Spleen (tissue), 11 donors: ENCODE measurements at regions not wholly inside any gene's neighbourhood (a gene's known extent, or its start where the extent isn't known, plus 50 kb on each side); places are given as distances from the start of the nearest gene placed in this dataset.

Experiments
- DNase-seq: peaks from one replicate; pipeline ENCODE4 v3.0.0-alpha.2; 2020
- H3K27ac ChIP-seq, 8 donors: fragments of 200-600 bp; sonication (generic) in 7 of 8; 1 replicate in 4 of 8; 2 replicates in 4 of 8; pipeline versions ENCODE4 v1.5.0 to v1.8.0; 2016 to 2021; ENCODE audit warnings: inconsistent platforms in 4 of 8, mild to moderate bottlenecking in 4 of 8, moderate library complexity in 1 of 8
- H3K27me3 ChIP-seq, 7 donors: fragments of 200-600 bp; sonication (generic) in 6 of 7; replicated peaks in 1 of 7; 1 replicate in 4 of 7; 2 replicates in 3 of 7; pipeline versions ENCODE4 v1.5.0 to v1.8.0; 2016 to 2021; ENCODE audit warnings: inconsistent platforms in 3 of 7, mild to moderate bottlenecking in 1 of 7
- H3K36me3 ChIP-seq, 6 donors: fragments of 200-600 bp; sonication (generic) in 5 of 6; 1 replicate in 4 of 6; 2 replicates in 2 of 6; pipeline versions ENCODE4 v1.5.0 to v1.8.0; 2016 to 2021; ENCODE audit warnings: inconsistent platforms in 2 of 6
- H3K4me1 ChIP-seq, 6 donors: fragments of 200-600 bp; sonication (generic) in 5 of 6; 1 replicate in 3 of 6; 2 replicates in 3 of 6; pipeline versions ENCODE4 v1.5.0 to v1.8.0; 2016 to 2021; ENCODE audit warnings: inconsistent platforms in 3 of 6
- H3K4me3 ChIP-seq, 8 donors: fragments of 200-600 bp; sonication (generic) in 7 of 8; 1 replicate in 4 of 8; 2 replicates in 4 of 8; pipeline versions ENCODE4 v1.5.0 to v1.8.0; 2016 to 2021; ENCODE audit warnings: inconsistent platforms in 4 of 8, mild to moderate bottlenecking in 4 of 8, moderate library complexity in 2 of 8
- H3K9me3 ChIP-seq, 8 donors: fragments of 200-600 bp; sonication (generic) in 7 of 8; 1 replicate in 4 of 8; 2 replicates in 4 of 8; pipeline versions ENCODE4 v1.5.0 to v1.8.0; 2016 to 2021; ENCODE audit warnings: inconsistent platforms in 4 of 8
- CTCF ChIP-seq, 11 experiments: fragments of 200-600 bp in 7 of 11; fragments of 450-650 bp in 4 of 11; sonication (generic) in 4 of 11; IDR thresholded peaks in 8 of 11; conservative IDR thresholded peaks in 3 of 11; 1 replicate in 7 of 11; 2 replicates in 4 of 11; pipeline versions ENCODE4 v1.4.0 to v1.8.0; 2016 to 2021; ENCODE audit warnings: antibody characterized with exemption in 11 of 11, inconsistent platforms in 4 of 11, mild to moderate bottlenecking in 1 of 11
- POLR2A ChIP-seq, 3 donors: fragments of 450-650 bp; IDR thresholded peaks; one replicate each; pipeline ENCODE4 v1.5.1; 2017; ENCODE audit warnings: antibody characterized with exemption in 3 of 3, mild to moderate bottlenecking in 1 of 3
- POLR2AphosphoS5 ChIP-seq, 3 donors: sonication (generic); formaldehyde crosslinking; IDR thresholded peaks; one replicate each; pipeline ENCODE4 v1.5.1; 2017; ENCODE audit warnings: antibody characterized with exemption in 3 of 3
- WGBS, 5 donors: extraction: QIAGEN DNeasy Blood & Tissue Kit in 3 of 5; methylation state at CpG; one replicate each; pipeline versions ENCODE4 v1.1.5 to v1.1.7; 2013 to 2018; 5-methylcytosine and 5-hydroxymethylcytosine counted together
- intact Hi-C: fragments of 100-400 bp; cut with DNase I; formaldehyde crosslinking; loops from one replicate; pipeline ENCODE4 v1.15.0; 2023; ENCODE audit warnings: low total_unique reads
- donor health status: healthy with polysubstance abuse.
- donor health status: DM: no; HTN: no; CAD: no; lungs with moderate emphysema.
- donor health status: DM: no; HTN: no; CAD: no.
- donor health status: Bipolar disorder and iron deficiency.
- donor health status: healthy.
- donor health status: DM: no; HTN: no; CAD: no.
- donor health status: DM: yes; HTN: yes; CAD: no.

DNA sequence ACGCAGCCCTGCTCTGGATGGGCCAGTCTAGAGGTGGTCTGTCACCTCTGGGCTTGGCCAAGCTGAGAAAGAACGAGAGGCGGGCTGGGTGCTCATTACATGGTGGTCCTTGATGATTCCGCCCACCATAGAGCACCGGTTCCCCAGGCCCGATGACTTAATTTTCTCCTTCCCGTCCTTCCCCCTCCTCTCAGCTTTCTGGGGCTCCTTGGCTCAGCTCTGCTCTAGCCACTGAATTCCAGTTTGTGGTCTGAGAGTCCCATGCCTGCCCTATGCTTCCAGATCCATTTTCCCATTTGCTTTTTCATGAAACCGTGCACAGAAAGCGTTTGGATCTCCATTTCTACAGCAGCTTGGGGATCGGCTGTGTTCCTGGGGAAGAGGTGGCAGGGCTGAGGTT is 318.5 kb upstream of the C1orf174 start:
- Histone ChIP-seq H3K27me3 (peaks cover 0 to 63% (median 0%) of the 10 kb centered on the region in 7 donors), H3K36me3 (no peaks in the 10 kb centered on the region), H3K27ac (no peak overlapping the region), H3K9me3 (peaks cover 0 to 9% (median 0%) of the 10 kb centered on the region in 8 donors), H3K4me1 (no peaks in the 10 kb centered on the region), H3K4me3 (no peak overlapping the region)
- intact Hi-C loops = no loop called here
- TF ChIP-seq POLR2A (IDR thresholded peaks at IDR 0.05) (no peak), CTCF (IDR thresholded peaks at IDR 0.05 in 8 of 11, conservative IDR thresholded peaks at IDR 0.05 in 3 of 11) (no peak), POLR2AphosphoS5 (IDR thresholded peaks at IDR 0.05) (no peak)
- DNase-seq = no peak
- WGBS, 5 donors = 80 to 90% (median 84%) methylated on average over 10 of the region's 10 CpGs

- no peaks in the 10 kb centered on the region for H3K36me3 ChIP-seq
- H3K9me3 ChIP-seq = peaks cover 0 to 9% (median 0%) of the 10 kb centered on the region in 8 donors
- no peaks in the 10 kb centered on the region for H3K4me1 ChIP-seq
- H3K27ac ChIP-seq = no peak overlapping the region
- TF ChIP-seq CTCF (IDR thresholded peaks at IDR 0.05 in 8 of 11, conservative IDR thresholded peaks at IDR 0.05 in 3 of 11) = no peak
- TF ChIP-seq POLR2AphosphoS5 (IDR thresholded peaks at IDR 0.05) = no peak
- TF ChIP-seq POLR2A (IDR thresholded peaks at IDR 0.05) = no peak
- intact Hi-C loops = no loop called here
- DNase-seq = no peak
- no peak overlapping the region for H3K4me3 ChIP-seq
- H3K27me3 ChIP-seq = peaks cover 0 to 61% (median 0%) of the 10 kb centered on the region in 7 donors
- WGBS, 5 donors = 81 to 95% (median 85%) methylated on average over 10 to 11 of the region's 11 CpGs
Observed at GRCh38 chr1:4219111-4219510, 319.0 kb upstream of the C1orf174 start.

DNA sequence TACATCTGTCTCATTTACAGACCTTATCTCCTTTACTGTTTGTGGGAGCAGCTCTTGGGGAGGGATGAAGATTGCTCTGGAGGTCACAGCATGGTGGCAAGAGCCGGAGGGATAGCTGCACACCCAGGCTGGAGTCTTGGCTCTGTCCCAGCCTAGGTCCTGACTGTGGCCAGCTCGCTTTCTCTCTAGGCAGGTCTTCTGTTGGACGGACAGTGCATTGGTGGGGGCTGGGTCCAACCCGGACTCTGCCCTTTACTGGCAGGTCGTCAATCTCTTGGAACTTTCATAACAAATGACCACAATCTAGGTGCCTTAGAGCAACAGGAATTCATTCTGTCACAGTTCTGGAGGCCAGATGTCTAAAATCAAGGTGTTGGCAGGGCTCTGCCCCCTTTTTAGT is 319.8 kb upstream of the C1orf174 start:
- Histone ChIP-seq H3K4me1 (no peaks in the 10 kb centered on the region), H3K27ac (no peak overlapping the region), H3K27me3 (peaks cover 0 to 54% (median 0%) of the 10 kb centered on the region in 7 donors), H3K36me3 (no peaks in the 10 kb centered on the region), H3K9me3 (peaks cover 0 to 9% (median 0%) of the 10 kb centered on the region in 8 donors), H3K4me3 (no peak overlapping the region)
- DNase-seq = no peak
- intact Hi-C loops = no loop called here
- WGBS, 5 donors = 74 to 84% (median 83%) methylated on average over 4 to 5 of the region's 5 CpGs
- TF ChIP-seq CTCF (IDR thresholded peaks at IDR 0.05 in 8 of 11, conservative IDR thresholded peaks at IDR 0.05 in 3 of 11) (no peak), POLR2AphosphoS5 (IDR thresholded peaks at IDR 0.05) (no peak), POLR2A (IDR thresholded peaks at IDR 0.05) (no peak)

DNA sequence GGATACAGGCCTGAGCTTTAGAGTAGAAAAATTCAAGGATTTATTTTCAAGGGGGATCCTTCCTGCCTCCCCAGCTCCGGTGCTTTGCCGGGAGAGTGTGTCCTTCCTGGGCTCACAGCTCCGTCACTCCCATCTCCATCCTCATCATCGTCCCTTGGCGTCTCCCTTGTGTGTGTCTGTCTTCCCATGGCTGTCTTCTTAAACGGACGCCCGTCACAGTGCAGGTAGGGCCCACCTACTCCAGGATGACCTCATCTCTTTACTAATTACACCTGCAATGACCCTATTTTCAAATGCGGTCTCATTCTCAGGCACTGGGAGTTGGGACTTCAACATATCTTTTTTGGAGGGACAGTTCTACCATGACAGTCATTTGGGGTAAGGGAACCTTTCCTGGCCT is 320.3 kb upstream of the C1orf174 start:
- H3K36me3 ChIP-seq = no peaks in the 10 kb centered on the region
- H3K4me3 ChIP-seq = no peak overlapping the region
- DNase-seq = no peak
- no peak overlapping the region for H3K27ac ChIP-seq
- peaks cover 0 to 9% (median 0%) of the 10 kb centered on the region in 8 donors for H3K9me3 ChIP-seq
- H3K27me3 ChIP-seq = peaks cover 0 to 49% (median 0%) of the 10 kb centered on the region in 7 donors
- 69 to 82% (median 70%) methylated on average over 9 of the region's 9 CpGs for WGBS, 5 donors
- TF ChIP-seq CTCF (IDR thresholded peaks at IDR 0.05 in 8 of 11, conservative IDR thresholded peaks at IDR 0.05 in 3 of 11) = no peak
- TF ChIP-seq POLR2A (IDR thresholded peaks at IDR 0.05) = no peak
- no peak for TF ChIP-seq POLR2AphosphoS5 (IDR thresholded peaks at IDR 0.05)
- intact Hi-C loops = no loop called here
- no peaks in the 10 kb centered on the region for H3K4me1 ChIP-seq
